ENCODE measurements at regions not wholly inside any gene's neighbourhood (a gene's known extent, or its start where the extent isn't known, plus 50 kb on each side); places are given as distances from the start of the nearest gene placed in this dataset.
"Not testable (repeated sequence)": the region's sequence is repeated elsewhere in the genome, so short reads cannot be mapped to it uniquely, and the experiment has no call there.

- FAIRE-seq = no peak
Measured at GRCh38 chr4:175033162-175033561, 115.0 kb downstream of the ADAM29 start.

GRCh38 chr4:175034007-175034406, 115.8 kb downstream of the ADAM29 start:
- FAIRE-seq (no peak), DNase-seq (ENCODE audit: extremely low spot score, insufficient read length, low read depth) (no peak)

More at GRCh38 chr4:175033162-175033561, 115.0 kb downstream of the ADAM29 start:
- no peak for DNase-seq (ENCODE audit: extremely low spot score, insufficient read length, low read depth)

DNA sequence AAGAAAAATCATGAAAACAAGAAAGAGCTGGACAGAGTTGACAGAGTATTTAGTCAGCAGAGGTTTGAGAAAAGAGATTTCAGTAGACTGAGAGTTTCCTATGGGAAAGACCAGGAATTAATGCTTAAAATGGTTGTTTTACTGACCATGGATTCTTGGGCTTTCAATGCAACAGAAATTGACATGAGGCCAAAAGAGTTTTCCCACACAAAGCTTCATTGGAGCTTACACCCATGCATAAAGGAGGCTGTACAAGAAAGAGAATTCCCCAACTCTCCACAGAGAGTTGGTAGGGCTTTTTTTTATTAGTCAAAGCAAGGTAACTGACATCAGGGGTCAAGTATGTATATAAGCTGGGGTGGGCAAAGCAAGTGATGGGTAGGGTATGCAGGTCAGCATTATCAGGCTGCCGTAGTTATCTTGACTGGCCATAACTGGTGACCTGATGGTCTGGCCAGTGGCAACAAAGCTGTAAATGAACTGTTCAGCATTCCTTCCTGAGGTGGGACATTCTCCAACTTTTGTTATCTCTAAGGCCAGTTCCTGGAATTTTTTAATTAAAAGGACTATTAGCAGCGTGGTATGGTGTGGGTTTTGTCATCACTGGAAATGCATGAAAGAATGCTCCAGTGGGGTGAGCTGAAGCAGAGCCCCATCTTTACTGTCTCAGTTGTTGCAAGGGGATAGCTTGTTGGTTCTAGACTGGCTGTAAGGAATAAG, 117.0 kb downstream of the ADAM29 start:
- DNase-seq (ENCODE audit: extremely low spot score, insufficient read length, low read depth) (no peak), FAIRE-seq (no peak)

GRCh38 chr4:175035905-175036304, 117.7 kb downstream of the ADAM29 start:
- no peak for DNase-seq (ENCODE audit: extremely low spot score, insufficient read length, low read depth)

GRCh38 chr4:175048111-175048784, 130.1 kb downstream of the ADAM29 start:
- no peak for DNase-seq (ENCODE audit: extremely low spot score, insufficient read length, low read depth)
- no peak for FAIRE-seq

More at GRCh38 chr4:175035905-175036304, 117.7 kb downstream of the ADAM29 start:
- FAIRE-seq = no peak

DNA sequence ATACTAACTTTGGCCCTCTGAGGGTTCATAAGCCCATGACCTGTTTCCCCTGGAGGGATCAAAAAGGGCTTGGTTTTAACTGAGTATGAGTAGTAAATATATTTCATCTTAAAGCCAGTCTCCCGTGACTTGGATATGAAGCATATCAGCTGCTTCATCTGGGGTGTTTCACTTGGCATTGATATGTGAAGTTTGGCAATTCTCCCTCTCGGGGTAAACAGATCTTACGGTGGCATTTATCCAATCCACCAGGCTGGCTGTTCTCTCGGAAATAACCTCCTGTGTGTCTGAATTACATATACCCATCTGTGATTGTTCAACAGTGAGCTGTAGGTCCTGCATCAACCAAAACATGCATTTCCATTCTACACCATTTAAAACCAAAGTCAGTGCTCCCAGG, 130.7 kb downstream of the ADAM29 start:
- DNase-seq (ENCODE audit: extremely low spot score, insufficient read length, low read depth) (no peak), FAIRE-seq (no peak)

DNA sequence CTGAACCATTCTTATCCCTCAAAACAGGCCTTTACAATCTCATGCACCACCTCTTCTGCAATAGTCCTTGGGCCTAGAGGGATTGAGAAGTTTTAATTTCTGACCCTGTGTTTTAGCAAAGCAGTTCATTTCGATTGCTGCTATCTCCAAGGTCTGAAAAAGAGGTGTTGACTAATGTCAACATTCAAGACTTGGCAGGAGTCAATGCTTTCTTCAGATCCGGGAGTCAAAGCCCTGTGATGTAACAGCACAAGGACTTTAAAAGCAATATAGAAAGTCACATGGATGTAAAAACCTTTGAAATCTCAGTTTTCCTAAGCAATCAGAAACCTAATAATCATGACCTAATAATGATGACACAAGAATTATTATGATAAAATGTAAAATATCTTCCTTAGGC, 133.8 kb downstream of the ADAM29 start:
- DNase-seq (ENCODE audit: extremely low spot score, insufficient read length, low read depth) (no peak), FAIRE-seq (no peak)

GRCh38 chr4:175054980-175055379, 136.8 kb downstream of the ADAM29 start:
- no peak for DNase-seq (ENCODE audit: extremely low spot score, insufficient read length, low read depth)
- no peak for FAIRE-seq

DNA sequence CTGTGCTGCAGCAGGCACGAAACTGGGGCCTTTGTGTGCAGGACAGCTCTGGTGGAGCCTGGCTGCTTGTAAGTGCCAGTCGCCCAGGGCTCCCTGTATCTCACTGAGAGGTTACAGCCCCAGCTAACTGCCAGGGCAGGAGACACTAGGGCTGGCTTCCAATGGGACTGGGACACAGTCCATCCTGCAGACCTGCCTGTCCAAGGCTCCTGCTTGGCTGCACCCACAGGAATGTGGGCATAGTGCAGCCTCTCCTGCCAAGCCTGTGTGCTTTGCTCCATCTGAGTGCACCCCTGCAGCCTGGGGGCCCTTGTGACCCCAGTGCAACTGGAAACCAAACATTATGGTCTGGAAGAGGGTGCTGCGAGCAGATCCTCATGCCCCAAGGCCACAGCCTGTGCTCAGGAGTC, 144.0 kb downstream of the ADAM29 start:
- FAIRE-seq (no peak), DNase-seq (ENCODE audit: extremely low spot score, insufficient read length, low read depth) (no peak)

- DNase-seq (ENCODE audit: extremely low spot score, insufficient read length, low read depth) (no peak), FAIRE-seq (no peak)
Measured at GRCh38 chr4:175065228-175065627, 147.1 kb downstream of the ADAM29 start.

DNA sequence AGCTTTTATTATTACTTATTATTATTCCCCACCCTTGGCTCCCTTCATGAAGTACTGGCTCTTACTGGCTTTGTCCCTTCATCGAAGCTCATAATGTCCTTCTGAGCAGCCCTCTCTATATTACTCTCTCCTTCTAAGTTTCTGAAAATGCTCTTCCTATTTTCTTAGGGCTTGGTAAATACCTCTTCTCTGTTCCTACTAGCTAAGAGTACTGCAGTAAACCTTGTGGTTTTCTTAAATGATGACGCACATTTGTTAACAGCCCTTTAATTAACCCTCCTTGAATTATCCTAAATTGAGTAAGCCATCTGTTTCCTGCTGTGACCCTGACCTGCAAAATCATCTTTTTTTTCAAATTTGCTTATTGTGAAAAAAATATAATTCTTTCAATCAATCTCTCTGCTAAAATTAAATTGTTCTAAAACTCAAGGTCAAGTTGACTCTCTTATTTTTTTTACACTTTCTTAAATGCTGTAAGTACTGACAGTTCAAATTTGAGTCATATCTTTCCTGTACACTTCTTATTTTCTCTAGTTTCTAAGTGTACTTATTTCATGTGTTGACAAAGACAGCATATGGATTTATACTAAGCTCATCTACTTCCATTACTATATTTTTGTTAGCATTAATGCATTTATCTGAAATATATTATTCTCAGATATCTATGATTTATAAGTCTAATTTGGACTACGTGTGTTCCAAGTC, 148.9 kb downstream of the ADAM29 start:
- FAIRE-seq (no peak), DNase-seq (ENCODE audit: extremely low spot score, insufficient read length, low read depth) (no peak)

DNA sequence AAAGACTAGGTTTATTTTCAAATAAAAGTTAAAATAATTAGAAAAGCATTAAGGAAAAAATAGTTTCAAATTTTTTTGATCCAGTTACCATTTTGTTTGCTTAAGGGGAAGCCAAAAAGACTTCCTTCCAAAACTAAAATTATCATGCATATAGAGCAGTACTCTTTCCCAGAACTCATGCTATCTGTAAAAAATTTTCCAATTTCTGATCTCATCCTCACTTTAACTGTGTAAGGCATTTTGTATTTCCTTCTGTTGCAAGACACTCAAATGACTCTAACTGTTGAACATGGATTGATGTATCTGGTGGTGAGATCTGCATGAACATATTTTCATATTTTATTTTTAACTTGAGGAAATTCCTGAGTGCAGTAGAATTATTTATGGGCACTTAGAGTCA, 150.1 kb downstream of the ADAM29 start:
- DNase-seq (ENCODE audit: extremely low spot score, insufficient read length, low read depth) (no peak), FAIRE-seq (no peak)

- no peak for DNase-seq (ENCODE audit: extremely low spot score, insufficient read length, low read depth)
- FAIRE-seq = no peak
Measured at GRCh38 chr4:175070444-175070843, 152.3 kb downstream of the ADAM29 start.

DNA sequence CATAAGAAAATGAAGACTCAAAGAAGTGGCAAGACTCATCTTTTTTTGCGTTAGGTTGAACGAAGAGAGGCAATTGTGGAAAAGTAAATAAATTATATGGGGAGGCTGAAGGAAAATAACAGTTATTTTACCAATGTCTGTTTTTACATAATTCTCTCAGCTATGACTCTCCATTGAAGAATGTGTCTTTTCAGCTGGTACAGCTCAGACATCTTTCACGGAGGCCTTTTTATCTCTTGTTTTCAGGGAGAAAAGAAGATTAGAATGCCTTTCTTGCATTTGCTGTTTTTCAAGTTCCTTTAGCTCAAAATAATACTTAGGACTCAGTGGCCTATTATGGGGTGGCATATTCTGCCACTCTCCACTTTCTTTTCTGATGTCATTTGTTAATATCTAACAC, 153.0 kb downstream of the ADAM29 start:
- DNase-seq (ENCODE audit: extremely low spot score, insufficient read length, low read depth) (no peak), FAIRE-seq (no peak)

GRCh38 chr4:175087145-175087544, 169.0 kb downstream of the ADAM29 start:
- FAIRE-seq = no peak
- DNase-seq (ENCODE audit: extremely low spot score, insufficient read length, low read depth) = no peak

- no peak for FAIRE-seq
- no peak for DNase-seq (ENCODE audit: extremely low spot score, insufficient read length, low read depth)
Measured at GRCh38 chr4:175090116-175090515, 172.0 kb downstream of the ADAM29 start.

GRCh38 chr4:175091649-175092048, 173.5 kb downstream of the ADAM29 start:
- FAIRE-seq = no peak
- DNase-seq (ENCODE audit: extremely low spot score, insufficient read length, low read depth) = no peak

GRCh38 chr4:175092114-175092513, 174.0 kb downstream of the ADAM29 start:
- FAIRE-seq (no peak), DNase-seq (ENCODE audit: extremely low spot score, insufficient read length, low read depth) (no peak)

GRCh38 chr4:175093055-175093454, 174.9 kb downstream of the ADAM29 start:
- DNase-seq (ENCODE audit: extremely low spot score, insufficient read length, low read depth); FAIRE-seq: not testable (repeated sequence)

GRCh38 chr4:175103403-175103802, 185.2 kb downstream of the ADAM29 start:
- DNase-seq (ENCODE audit: extremely low spot score, insufficient read length, low read depth) (no peak), FAIRE-seq (no peak)

DNA sequence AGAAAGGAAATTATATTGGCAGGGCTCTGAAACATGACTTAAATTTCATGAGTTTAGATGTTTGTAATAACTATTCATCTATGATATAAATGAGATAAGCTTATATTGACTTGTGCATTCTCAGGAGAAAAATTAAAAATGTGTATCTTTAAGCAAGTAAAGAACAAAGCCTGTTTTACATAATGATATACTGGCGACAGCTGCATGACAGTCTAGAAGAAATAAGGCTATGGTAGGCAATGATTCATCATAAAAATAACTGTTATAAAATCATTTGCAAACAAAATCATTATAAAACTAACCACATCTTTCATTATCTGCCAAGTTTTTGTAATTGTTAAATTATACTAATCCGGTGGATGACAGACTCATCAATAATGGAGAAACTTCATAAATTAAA, 188.1 kb downstream of the ADAM29 start:
- FAIRE-seq = no peak
- DNase-seq (ENCODE audit: extremely low spot score, insufficient read length, low read depth) = no peak

Measured in GM18507 (cell line).